Stimulated activated CD4-positive, alpha-beta T cell treated with anti-CD3 and anti-CD28 coated beads, Interleukin-12 subunit alpha, Interleukin-12 subunit beta, amount 100 ng/mL, for 4 hours (primary cell): ENCODE measurements at regions not wholly inside any gene's neighbourhood (a gene's known extent, or its start where the extent isn't known, plus 50 kb on each side); places are given as distances from the start of the nearest gene placed in this dataset.

Experiments used
- DNase-seq: peaks from one replicate; pipeline ENCODE4 v3.0.0-alpha.2; 2020

DNA sequence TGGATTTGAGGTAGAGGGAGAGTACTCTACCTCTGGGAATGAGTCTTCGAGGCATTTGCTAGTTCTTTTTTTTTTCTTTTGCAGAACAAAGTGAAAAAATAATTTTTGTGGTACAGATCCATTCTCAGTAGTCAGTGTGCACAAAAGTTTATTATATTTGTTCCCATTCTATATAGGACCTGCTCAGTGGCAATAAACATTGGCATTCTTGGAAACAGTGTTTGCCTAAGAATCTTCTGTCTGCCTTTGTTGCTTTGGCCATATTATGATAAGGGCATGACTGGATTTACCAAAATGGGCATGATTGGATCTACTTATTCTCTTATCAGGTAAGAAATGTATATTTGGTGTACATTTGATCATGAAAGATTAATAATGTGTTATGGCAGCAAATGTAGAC, 583.3 kb downstream of the PLCL1 start:
- no peak for DNase-seq

DNA sequence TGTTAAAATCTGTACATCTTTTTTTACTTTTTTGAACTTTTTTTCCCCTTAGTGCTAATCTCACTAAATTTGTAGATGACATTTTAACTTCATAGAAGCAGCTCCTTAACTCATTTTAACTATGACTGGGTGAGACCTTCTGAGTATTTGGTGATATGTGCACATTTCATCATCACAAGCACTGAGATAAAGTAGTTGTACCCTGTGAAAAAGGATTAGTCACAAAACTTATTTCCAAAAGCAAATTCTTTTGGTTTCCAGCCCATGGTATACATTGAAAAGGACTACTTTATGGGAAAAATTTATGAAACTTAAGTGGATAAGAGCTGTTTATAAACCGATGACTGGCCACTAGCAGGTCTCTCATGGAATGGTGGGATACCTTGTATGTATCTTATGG, 581.5 kb downstream of the PLCL1 start:
- no peak for DNase-seq

DNA sequence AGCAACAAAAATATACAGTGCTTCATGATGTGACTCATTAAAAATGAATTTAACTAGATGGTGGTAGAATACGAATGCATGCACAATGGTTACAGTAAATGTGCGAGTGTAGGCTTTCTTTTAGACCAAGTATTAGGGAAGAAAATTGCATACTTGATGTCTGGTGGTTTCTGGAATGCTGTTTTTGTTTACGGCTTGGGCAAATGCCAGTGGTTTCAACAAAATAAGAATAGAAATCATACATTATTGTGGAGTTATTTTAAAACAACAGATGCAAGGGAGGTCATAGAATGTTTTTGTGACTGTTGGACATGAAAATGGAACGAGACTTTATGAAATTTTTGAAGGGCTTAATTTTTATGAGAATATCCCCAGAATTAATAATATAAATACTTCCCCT, 580.9 kb downstream of the PLCL1 start:
- DNase-seq: no peak

DNA sequence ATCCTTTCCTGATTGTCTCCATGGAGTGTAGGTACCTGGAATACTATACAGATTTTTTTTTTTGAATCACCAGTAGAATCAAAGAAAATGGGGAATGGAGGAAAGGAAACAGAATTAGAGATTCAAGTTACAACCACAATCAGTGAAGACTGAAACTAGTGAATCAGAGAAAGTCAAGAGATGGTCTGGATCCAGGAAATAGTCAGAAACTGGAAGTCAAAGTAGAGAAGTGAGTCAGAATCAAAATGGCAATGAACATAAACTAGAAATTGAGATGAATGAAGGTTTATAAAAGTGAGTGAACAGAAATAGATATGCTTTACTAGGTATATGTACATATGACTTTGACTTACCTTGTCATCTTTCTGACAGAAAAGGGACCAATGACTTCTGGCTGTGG, 579.0 kb downstream of the PLCL1 start:
- DNase-seq: no peak

DNA sequence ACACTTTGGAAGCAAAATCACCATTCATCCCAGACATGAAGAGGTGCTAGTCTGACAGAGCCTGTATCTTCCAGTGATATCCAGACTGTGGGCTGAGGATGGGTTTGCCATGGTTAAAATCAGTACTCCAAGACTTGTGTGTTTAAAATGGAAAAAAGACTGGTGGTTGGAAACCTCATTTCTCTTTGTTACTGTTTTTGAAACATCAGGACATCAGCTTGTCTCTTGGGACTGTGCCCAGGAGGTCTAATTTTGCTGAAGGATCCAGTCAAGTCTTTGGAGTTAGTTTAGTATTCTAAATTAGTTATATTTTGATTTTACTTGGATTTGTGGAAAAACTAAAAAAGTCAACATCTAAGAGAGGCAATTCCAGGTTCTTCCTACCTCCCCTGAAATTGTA, 578.4 kb downstream of the PLCL1 start:
- DNase-seq: no peak

DNA sequence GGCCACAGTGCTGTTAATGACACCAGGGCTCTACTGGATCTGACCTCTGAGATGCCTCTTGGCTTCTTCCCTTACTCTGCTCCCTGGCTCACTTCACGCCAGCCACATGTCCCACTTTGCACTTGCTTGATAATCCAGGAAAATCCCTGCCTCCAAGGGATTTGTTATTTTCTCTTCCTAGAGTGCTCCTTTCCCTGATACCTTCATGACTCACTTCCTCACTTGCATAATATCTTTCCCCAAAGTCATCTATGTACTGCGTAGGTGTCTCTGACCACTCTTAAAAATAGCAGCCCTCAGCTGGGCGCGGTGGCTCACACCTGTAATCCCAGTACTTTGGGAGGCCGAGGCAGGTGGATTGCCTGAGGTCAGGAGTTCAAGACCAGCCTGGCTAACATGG, 572.3 kb downstream of the PLCL1 start:
- DNase-seq: no peak

DNA sequence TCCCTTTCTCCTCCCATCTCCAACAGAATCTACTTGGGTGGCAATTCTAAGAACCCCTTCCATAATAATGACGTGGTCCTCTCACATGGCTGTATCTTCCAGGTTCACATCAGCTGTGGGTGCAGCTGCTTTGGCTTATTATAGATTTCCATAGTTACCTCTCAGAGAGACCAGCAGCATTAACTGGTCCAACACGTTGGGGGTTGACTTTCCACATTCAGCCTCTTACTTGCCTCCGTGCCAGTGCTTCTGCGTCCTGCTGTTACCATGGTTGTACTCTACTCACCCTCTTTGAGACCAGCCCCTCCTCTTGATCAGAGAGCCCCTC, 570.7 kb downstream of the PLCL1 start:
- no peak for DNase-seq

DNA sequence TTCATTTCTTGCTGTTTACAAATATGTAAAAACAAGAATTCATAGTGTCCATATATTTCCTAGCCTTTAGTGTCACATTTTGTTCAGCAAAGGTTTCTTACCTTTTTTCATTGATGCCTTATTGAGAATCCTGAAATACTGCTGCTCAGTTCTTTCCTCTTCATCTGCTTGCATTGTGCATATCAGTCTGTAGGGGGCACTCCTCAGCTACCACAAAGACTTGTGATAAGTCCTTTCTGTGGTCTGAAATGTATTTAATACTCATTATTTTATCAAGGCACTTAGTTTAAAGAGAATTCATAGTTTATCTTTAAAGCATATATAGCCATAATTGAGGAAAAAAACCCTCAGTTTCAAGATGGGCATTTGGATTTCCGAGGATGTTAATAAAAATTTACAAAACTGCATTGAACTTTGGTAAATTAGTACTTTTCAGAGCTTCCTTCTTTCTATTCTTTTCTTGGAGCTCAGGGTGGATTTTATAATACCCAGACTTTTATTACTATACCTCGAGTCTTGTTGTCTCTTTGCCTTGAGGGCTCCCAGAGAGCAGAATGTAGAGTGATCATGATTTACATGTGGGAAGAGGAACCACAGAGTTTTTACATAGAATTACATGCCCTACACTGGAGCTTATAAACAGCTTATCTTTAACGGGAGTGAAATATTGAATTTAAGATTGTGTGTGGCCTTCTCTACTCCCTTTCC, 570.1 kb downstream of the PLCL1 start:
- peak; percentile 6 for DNase-seq

DNA sequence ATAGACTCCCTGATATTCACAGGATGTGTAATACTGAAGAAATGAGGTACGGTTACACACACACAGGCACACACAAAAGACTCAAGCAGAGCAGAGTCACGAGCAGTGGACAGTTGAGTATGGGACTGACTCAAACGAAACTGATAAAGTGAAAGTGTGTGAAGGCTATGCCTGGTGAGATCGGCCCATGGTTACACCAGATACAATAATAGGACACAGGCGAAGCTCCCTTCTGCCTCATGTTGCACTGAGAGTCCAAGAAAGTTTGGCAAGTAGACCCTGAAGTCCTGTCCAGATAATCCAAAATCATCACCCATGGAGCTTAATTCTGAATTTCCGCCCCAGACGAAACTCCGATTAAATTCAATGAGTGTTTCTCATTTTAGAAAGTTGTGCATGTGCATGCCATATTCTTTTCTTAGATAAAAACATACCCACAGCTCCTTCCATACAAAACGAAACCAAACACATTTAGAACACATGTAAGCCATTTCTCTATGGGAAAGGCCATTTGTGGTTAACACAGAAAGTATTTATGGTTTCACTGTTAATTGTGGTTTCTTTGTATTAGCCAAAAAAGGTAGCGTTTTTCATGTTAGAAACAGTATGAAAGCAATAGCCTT, 567.6 kb downstream of the PLCL1 start:
- no peak for DNase-seq

DNA sequence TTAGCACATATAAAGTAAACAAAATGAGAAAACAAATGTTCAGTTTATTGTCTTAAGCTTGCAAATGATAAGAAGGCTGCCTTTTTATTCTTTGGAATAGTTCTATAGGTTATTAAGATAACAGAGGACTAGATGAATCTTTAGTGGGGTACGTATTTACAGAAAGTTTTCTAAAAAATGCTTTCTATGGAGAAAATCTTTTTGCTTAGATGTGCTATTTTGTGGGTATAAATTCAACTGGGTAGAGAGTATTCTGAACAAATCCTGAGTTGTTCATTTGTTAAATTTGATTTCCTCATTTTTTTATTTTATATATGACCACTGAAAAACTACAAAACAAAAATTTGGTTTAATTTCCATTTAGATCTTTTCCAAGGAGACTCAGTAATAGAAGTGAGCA, 566.9 kb downstream of the PLCL1 start:
- DNase-seq: no peak

DNA sequence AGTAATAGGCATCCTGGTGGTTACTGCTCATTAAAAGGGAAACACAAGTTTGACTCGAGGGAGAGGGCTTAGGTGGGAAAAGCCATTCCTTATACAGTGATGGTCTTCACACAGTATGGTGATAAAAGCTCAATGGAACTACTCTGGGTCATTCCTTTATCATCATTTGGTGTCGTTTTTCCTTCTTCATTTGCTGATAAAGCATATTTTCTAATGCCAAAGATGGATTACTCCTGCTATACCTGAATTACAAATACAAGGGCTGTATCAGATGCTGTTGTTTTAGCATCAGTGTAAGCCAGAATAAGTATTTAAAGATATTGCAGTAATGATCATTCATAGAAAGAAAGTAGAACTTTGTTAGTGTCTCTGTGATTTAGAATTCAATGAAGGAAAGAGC, 563.7 kb downstream of the PLCL1 start:
- DNase-seq: no peak

DNA sequence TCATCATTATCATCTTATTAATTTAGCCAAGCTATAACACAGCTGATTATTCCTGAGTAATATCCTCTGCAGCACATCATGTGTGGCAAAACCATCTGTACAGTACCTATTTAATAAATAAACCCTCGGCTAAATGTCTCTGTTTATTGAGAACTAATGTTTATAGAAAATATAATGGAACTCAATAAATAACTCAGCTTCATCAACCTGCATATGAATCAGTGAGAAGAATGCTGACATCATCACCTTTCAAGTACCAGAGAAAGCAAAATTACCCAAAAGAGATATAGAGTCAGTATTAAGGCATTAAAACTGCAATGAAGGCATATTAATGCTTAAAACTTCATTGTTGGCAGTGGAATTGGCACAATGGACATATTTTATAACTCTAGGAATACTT, 558.3 kb downstream of the PLCL1 start:
- no peak for DNase-seq

DNA sequence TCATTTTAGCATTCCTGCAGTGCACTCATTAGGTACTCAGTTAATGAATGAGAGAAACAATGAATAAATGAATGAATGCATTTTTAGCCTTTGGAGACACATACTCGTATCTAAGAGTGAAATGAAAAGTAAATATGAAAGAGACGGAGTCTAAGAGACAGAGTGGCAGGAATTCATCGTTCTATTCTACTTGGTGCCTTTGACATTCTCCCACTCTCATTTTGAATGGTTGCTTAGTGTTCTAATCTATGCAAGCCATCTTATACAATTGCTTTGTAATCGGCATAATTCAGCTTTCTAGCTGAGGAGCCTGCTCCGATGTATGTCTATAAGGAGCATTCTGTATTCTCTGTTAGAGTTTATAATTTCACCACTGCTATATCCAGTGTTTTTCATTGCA, 554.9 kb downstream of the PLCL1 start:
- DNase-seq: no peak

DNA sequence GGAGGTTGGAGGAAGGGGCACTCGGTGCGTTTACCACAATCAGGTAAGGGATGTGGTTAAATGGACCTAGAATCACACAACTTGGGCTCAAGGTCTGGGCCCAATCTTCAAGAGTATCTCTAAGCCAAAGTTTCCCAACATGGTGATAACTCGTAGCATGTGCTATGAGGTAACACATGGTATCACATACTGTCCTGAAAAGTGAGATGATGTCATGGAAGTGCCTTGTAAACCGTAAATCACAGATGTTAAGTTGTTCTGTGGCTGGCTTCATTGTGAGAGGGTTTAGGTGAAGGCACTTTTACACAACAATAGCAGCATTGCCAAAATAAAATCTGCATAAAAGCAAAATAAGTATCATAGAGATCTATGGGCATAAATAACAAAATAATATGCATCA, 551.8 kb downstream of the PLCL1 start:
- DNase-seq: no peak

DNA sequence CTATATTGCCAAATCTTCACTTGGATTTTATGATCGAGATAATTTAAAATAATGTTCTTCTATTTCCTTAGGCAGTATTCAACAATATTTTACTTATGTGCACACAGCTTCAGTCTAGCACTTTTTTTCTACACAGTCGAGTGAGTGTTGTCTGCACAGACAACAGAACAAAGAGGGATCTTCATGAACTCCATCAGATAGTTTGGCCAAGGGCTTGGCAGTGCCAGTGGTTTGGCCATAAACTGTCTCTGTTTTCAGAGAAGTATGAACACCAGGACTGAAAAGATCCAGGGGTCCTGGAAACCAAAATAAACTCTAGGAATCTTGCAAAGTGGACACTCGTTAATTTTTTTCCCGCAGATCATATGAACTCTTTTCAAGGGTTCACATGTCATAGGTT, 547.3 kb downstream of the PLCL1 start:
- DNase-seq: no peak

DNA sequence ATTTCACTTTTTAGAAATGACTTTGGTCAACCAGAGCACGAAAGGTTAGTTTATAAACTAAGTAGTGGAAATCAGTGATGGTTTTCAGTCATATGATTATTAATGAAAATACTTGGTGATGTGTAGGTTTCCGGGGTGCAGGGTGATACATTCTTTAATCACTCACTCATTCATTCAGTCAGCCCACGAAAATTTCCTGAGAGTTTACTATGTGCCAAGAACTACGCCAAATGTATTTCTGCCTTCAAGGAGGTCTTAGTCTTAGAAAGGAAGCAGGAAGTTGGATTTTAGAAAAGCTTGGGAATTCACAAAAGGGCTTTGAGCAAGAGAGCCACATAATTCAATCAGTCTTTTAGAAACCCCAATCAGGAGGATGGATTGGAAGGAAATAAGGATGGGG, 543.6 kb downstream of the PLCL1 start:
- no peak for DNase-seq

DNA sequence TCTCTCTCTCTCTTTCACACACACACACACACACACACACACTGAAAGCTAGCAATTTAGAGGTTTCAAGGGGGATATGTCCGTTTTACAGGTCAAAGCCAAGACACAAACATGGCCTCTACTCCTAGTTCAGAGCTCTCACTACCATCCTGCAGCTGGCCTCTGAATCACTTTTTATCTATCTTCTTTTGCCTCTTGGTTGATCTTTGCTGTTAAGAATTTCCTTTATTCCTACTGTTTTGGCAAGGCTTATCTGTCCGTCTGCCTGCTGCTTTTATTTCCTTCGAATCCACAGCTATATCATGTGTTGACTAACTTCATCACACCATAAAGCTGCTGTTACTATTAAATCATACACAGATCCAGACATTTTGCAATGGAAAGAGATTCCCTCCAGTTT, 543.0 kb downstream of the PLCL1 start:
- no peak for DNase-seq

DNA sequence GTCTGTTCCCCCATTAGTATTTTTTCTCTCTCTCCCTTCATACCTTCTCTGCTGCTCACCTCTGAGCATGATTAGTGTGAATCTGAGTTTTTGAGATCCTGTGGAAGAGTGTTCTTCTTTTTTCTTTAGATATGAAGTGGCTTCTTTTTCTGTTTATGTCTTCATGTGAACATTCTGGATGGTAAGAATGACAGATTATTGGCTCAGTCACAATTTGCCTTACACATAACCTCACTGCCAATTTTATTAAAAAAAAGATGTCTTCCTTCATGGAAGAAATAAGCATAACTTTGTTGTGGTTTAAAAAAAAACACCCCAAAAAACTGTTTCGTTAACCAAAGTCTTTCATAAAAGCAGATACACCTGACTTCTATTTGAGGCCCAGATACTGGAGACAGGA, 539.1 kb downstream of the PLCL1 start:
- DNase-seq: no peak

DNA sequence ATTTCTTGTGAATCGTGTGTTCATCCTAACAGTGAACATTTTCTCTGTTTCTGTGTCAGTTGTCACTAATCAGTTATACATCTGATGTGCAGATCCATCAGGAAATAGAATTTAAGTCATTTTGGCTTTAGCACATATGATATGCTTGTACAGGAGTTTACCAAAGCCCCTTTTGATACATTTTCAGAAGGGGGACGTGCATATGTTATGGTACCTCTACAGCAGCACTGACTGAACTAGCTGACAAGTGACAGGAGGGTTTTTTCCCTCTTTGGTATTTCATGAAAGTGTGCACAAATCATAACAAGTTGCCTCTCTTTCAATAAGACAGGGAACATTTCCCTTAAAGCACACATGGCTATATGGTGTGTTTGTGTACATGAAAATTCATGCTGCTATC, 536.5 kb downstream of the PLCL1 start:
- DNase-seq: no peak

DNA sequence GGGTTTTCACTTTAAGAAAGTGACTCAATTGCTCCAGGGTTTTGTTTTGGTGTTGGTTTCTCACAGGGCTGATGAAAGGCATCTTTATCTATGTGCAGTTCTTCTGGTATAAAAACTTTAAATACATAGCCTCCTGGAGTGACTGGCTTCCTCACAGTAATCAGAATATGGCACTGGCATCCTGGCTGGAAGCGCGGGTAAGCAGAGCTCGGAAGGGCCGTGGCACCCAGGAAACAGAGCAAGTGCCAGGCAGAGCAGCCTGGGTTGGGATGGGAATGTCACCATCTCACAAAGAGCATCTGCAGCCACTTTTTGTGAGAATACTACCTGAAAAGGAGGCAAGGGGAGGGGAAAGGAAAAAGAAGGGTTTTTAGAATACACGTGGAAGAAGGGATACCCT, 534.7 kb downstream of the PLCL1 start:
- DNase-seq: no peak

DNA sequence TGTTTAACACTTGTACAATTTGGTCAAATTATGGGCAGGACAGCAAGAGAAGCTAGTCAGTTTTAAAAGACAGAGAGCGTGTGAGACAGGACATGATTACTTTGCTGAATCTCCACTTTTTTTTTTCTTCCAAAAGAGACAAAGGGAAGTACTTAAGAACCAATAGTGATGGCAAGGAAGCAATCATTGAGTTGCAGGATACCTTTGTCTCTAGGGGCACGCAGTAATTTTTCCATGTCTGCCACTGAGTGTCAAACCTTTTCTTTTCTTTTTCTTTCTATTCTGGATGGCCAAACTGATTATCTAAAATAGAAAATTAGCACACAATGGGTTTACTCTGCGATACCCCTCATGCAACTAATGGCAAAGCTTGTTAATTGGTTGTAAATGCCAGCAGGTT, 533.0 kb downstream of the PLCL1 start:
- DNase-seq: no peak

DNA sequence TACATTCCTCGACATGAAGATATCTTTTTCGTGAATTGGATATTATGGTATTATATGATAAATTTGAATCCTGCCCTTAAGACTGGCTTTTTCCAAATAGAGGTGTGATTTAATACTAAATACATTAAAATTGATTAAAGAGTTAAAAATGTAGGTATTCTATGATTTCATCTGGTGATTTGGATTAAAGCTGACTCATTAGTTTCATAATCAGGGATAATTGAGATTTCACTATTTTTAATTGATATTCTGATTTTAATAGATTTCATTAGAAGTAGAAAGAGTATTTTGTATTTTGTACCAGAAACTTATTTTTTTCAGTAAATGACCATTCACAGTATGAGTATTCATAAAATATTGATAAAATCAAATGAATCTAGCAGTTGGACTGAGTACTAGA, 524.1 kb downstream of the PLCL1 start:
- DNase-seq: no peak

DNA sequence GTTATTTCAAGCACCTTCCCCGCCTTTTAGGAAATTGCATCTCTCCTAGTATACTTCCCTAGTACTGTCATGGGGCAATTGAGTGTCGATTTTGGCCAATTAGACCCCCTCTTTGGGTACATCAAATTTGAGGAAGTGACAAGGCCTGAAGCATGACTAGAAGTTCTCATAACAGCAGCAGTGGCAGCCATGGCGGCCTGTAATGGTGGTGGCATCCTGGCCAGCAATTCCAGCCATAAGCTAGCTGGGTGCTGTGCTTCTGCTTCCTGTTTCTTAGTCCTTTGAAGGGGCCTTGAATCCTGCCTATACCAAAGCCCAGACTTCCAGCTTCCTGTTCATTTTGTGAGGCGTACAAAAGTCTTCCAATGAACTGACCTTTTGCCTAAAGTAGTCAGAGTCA, 523.1 kb downstream of the PLCL1 start:
- no peak for DNase-seq

DNA sequence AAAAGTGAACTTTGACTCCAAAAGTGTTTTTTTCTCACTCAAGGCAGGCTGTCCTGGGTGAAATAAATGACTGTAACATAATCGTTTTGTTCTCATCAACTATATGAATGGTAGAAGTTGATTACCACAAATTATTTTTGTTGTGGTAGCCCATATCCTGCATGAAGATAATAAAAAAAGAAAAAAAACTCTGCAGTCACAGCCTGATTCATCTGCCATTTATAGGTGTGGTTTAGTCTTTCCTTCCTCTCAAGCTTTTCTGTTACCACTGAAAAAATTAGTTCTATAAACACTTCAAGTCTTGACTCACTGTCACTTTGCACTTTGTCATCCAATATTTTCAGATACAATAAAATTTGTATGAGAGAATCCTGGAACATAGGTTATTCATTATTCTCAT, 522.0 kb downstream of the PLCL1 start:
- no peak for DNase-seq

DNA sequence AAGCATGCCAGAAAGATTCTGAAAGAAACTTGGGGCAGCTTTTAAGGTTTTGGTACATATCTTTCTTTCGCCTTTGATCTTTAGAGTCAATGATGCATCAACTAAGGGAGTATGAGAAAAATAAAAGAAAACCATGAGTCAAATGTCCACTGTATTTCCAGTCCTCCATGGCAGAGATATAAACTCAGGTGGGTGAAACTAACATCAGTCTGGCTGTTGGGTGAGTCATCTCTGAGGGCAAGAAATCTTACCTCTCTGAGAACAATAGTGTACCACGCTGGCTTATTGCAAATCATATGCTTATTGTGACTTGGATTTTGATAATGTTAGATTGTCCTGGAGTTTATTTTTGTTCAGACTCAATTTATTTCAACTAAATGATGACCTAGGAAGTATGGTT, 521.0 kb downstream of the PLCL1 start:
- DNase-seq: no peak

DNA sequence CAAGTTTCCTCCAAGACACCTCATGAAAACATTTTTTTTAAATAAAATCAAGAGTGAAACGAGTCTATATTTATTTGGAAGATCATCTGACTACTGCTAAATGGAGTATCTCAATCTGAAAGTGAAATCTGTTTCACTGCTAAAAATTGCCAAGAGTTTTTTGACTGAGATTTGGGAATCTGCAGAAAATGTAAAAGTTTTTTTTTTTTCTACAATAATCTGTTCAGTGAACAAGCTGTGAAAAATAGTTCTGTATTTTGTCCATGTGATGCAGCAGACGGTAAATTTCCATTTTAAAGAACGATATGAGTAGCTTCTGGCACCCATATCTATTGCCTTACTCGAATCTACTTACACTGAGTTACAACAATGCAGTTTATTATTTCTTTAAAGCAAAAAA, 519.7 kb downstream of the PLCL1 start:
- no peak for DNase-seq
